22Rv1 (cell line): ENCODE measurements at regions not wholly inside any gene's neighbourhood (a gene's known extent, or its start where the extent isn't known, plus 50 kb on each side); places are given as distances from the start of the nearest gene placed in this dataset.

Source experiments
- ZFX ChIP-seq: fragments of 450-650 bp; IDR thresholded peaks from 2 replicates; pipeline ENCODE4 v1.6.1; 2017; ENCODE audit warnings: antibody characterized with exemption, borderline replicate concordance
- TF ChIP-seq, protein P1 (sequence below): fragments of 450-650 bp; IDR thresholded peaks from 2 replicates; pipeline ENCODE4 v1.5.1; 2017; ENCODE audit warnings: mild to moderate bottlenecking

DNA sequence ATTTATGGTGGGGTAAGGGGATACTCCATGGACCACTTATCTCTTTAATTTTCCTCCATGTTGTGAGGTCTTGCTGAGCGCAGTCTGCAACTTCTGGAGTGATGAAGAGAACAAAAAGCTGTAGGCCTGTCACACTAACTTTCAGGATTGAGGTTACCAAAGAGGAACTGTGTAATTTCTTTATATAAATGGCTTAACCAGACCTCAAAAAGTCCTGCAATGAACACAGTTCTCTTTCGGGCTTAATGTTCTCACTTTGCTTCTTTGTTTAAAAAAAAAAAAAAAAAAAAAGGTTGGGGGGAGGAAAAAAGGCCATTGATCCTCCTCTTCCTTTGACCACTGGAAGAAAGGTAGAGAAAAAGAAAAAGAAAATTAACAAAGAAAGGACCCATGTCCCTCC is 86.8 kb upstream of the SOX9 start:
- TF ChIP-seq, protein P1, sequence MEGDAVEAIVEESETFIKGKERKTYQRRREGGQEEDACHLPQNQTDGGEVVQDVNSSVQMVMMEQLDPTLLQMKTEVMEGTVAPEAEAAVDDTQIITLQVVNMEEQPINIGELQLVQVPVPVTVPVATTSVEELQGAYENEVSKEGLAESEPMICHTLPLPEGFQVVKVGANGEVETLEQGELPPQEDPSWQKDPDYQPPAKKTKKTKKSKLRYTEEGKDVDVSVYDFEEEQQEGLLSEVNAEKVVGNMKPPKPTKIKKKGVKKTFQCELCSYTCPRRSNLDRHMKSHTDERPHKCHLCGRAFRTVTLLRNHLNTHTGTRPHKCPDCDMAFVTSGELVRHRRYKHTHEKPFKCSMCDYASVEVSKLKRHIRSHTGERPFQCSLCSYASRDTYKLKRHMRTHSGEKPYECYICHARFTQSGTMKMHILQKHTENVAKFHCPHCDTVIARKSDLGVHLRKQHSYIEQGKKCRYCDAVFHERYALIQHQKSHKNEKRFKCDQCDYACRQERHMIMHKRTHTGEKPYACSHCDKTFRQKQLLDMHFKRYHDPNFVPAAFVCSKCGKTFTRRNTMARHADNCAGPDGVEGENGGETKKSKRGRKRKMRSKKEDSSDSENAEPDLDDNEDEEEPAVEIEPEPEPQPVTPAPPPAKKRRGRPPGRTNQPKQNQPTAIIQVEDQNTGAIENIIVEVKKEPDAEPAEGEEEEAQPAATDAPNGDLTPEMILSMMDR = no peak
- TF ChIP-seq ZFX = no peak
